H1 (cell line): ENCODE measurements at regions not wholly inside any gene's neighbourhood (a gene's known extent, or its start where the extent isn't known, plus 50 kb on each side); places are given as distances from the start of the nearest gene placed in this dataset.

ENCODE experiments used
- CTCF ChIA-PET: fragments of 300-600 bp; sonication (Branson Sonifier 250); formaldehyde crosslinking; loops from one replicate; lab custom pipeline; 2021; ENCODE audit not compliant: partially characterized antibody; lab: Charles Lee
- POLR2A ChIA-PET: fragments of 300-600 bp; sonication (Branson Sonifier 250); formaldehyde crosslinking; loops from one replicate; lab custom pipeline; 2021; ENCODE audit warnings: inconsistent platforms; ENCODE audit not compliant: partially characterized antibody; lab: Charles Lee
- DNase-seq, 2 experiments: peaks; one replicate each; pipeline versions ENCODE4 v3.0.0 to v3.0.0-alpha.2; 2010 to 2022; ENCODE audit warnings: low spot score in 2 of 2, low read depth in 1 of 2, mixed read lengths in 1 of 2
- FAIRE-seq: peaks from 2 replicates; lab custom pipeline; 2011; peaks lifted over from hg19 to GRCh38; lab: Jason Lieb, UNC
- H2AFZ ChIP-seq: 2 replicates; pipeline ENCODE4 v1.8.1; 2012; ENCODE audit warnings: low read length, inconsistent platforms
- H2AK5ac ChIP-seq: 2 replicates; pipeline ENCODE4 v1.6.1; 2013; ENCODE audit warnings: low read depth, low read length
- H2BK120ac ChIP-seq: replicated peaks from 2 replicates; pipeline ENCODE3; 2013; ENCODE audit warnings: low read depth, low read length, inconsistent platforms
- H2BK12ac ChIP-seq: 2 replicates; pipeline ENCODE4 v1.6.1; 2013; ENCODE audit warnings: low read depth, low read length
- H2BK15ac ChIP-seq: 2 replicates; pipeline ENCODE4 v1.6.1; 2013; ENCODE audit warnings: low read length
- H2BK20ac ChIP-seq: 2 replicates; pipeline ENCODE4 v1.6.1; 2013; ENCODE audit warnings: low read length
- H2BK5ac ChIP-seq: 2 replicates; pipeline ENCODE4 v1.6.1; 2013; ENCODE audit warnings: low read depth, low read length
- H3K14ac ChIP-seq: 2 replicates; pipeline ENCODE4 v1.6.1; 2013; ENCODE audit warnings: inconsistent platforms; ENCODE audit not compliant: insufficient read length
- H3K18ac ChIP-seq: 2 replicates; pipeline ENCODE4 v1.6.1; 2013; ENCODE audit warnings: low read length; ENCODE audit errors: extremely low read depth
- H3K23ac ChIP-seq: 2 replicates; pipeline ENCODE4 v1.6.1; 2013; ENCODE audit warnings: inconsistent platforms; ENCODE audit not compliant: insufficient read length
- H3K23me2 ChIP-seq: 2 replicates; pipeline ENCODE4 v1.6.1; 2013; ENCODE audit warnings: low read depth, low read length
- H3K27ac ChIP-seq: 2 replicates; pipeline ENCODE4 v1.6.1; 2011; ENCODE audit warnings: low read depth, low read length, inconsistent platforms
- H3K27me3 ChIP-seq, 4 experiments: replicated peaks in 1 of 4; 1 replicate in 1 of 4; 2 replicates in 3 of 4; pipeline versions ENCODE4 v1.6.1 to v1.8.1; 2011 to 2013; ENCODE audit warnings: low read length in 3 of 4, mild to moderate bottlenecking in 3 of 4, inconsistent platforms in 2 of 4, mixed read lengths in 2 of 4, moderate library complexity in 1 of 4; ENCODE audit not compliant: control insufficient read depth in 3 of 4, insufficient read depth in 3 of 4; ENCODE audit errors: extremely low read depth in 1 of 4
- H3K36me3 ChIP-seq, 4 experiments: 2 replicates each; pipeline versions ENCODE4 v1.6.1 to v1.8.1; 2011 to 2013; ENCODE audit warnings: mild to moderate bottlenecking in 4 of 4, low read length in 3 of 4, moderate library complexity in 2 of 4, control low read depth in 1 of 4, inconsistent platforms in 1 of 4; ENCODE audit not compliant: insufficient read depth in 4 of 4, control insufficient read depth in 2 of 4
- H3K4ac ChIP-seq: replicated peaks from 2 replicates; pipeline ENCODE3; 2013; ENCODE audit warnings: low read length, low read depth, mixed read lengths, inconsistent platforms; ENCODE audit not compliant: insufficient read length
- H3K4me1 ChIP-seq, 4 experiments: replicated peaks in 1 of 4; 1 replicate in 1 of 4; 2 replicates in 3 of 4; pipeline versions ENCODE4 v1.6.1 to v1.8.1; 2011 to 2013; ENCODE audit warnings: low read length in 3 of 4, inconsistent platforms in 2 of 4, mixed read lengths in 1 of 4; ENCODE audit not compliant: insufficient read depth in 4 of 4, control insufficient read depth in 3 of 4
- H3K4me2 ChIP-seq, 2 experiments: 2 replicates each; pipeline versions ENCODE4 v1.6.1 to v1.8.1; 2011 to 2013; ENCODE audit warnings: low read depth in 2 of 2, low read length in 2 of 2, control low read depth in 1 of 2, inconsistent platforms in 1 of 2, mild to moderate bottlenecking in 1 of 2; ENCODE audit not compliant: insufficient read depth in 1 of 2
- H3K4me3 ChIP-seq, 4 experiments: fragments of 200-600, 300-600 bp in 1 of 4; sonication (generic), shearing (Covaris generic), sonication (Bioruptor Twin) in 1 of 4; 2 replicates each; pipeline versions ENCODE4 v1.5.1 to v1.8.1; 2011 to 2016; ENCODE audit warnings: low read length in 4 of 4, low read depth in 3 of 4, control low read depth in 2 of 4, inconsistent platforms in 2 of 4, mild to moderate bottlenecking in 2 of 4, mixed read lengths in 1 of 4, moderate library complexity in 1 of 4; ENCODE audit not compliant: insufficient read depth in 2 of 4; ENCODE audit errors: extremely low read depth in 1 of 4
- H3K56ac ChIP-seq: replicated peaks from 2 replicates; pipeline ENCODE3; 2013; ENCODE audit warnings: low read depth, mild to moderate bottlenecking, mixed read lengths, low read length, inconsistent platforms; ENCODE audit not compliant: insufficient read length
- H3K79me1 ChIP-seq: 2 replicates; pipeline ENCODE4 v1.6.1; 2013; ENCODE audit warnings: low read depth, low read length, control low read depth
- H3K79me2 ChIP-seq, 2 experiments: 2 replicates each; pipeline versions ENCODE4 v1.6.1 to v1.8.1; 2012 to 2013; ENCODE audit warnings: low read length in 2 of 2, mild to moderate bottlenecking in 2 of 2, inconsistent platforms in 1 of 2; ENCODE audit not compliant: insufficient read depth in 2 of 2, control insufficient read depth in 1 of 2
- H3K9ac ChIP-seq, 4 experiments: replicated peaks in 1 of 4; 1 replicate in 1 of 4; 2 replicates in 3 of 4; pipeline versions ENCODE4 v1.6.1 to v1.8.1; 2011 to 2013; ENCODE audit warnings: low read depth in 3 of 4, low read length in 3 of 4, control low read depth in 2 of 4, mild to moderate bottlenecking in 2 of 4, moderate library complexity in 2 of 4, inconsistent platforms in 1 of 4; ENCODE audit errors: extremely low read depth in 1 of 4
- H3K9me3 ChIP-seq, 2 experiments: 2 replicates each; pipeline versions ENCODE4 v1.6.1 to v1.8.1; 2012 to 2013; ENCODE audit warnings: mild to moderate bottlenecking in 2 of 2, moderate library complexity in 2 of 2, control low read depth in 1 of 2, inconsistent platforms in 1 of 2, low read depth in 1 of 2, low read length in 1 of 2, mixed read lengths in 1 of 2; ENCODE audit not compliant: insufficient read depth in 2 of 2
- H4K20me1 ChIP-seq, 2 experiments: replicated peaks in 1 of 2; 2 replicates each; pipeline versions ENCODE3 to v1.8.1; 2011 to 2013; ENCODE audit warnings: inconsistent platforms in 2 of 2, low read length in 2 of 2, mild to moderate bottlenecking in 1 of 2; ENCODE audit not compliant: insufficient read depth in 2 of 2, control insufficient read depth in 1 of 2
- H4K5ac ChIP-seq: 2 replicates; pipeline ENCODE4 v1.6.1; 2013; ENCODE audit warnings: low read length, low read depth, mixed read lengths, inconsistent platforms; ENCODE audit not compliant: insufficient read length
- H4K8ac ChIP-seq: 2 replicates; pipeline ENCODE4 v1.8.0; 2013; ENCODE audit warnings: mild to moderate bottlenecking, moderate library complexity, low read length, inconsistent platforms; ENCODE audit not compliant: insufficient read depth; ENCODE audit errors: extremely low read depth
- H4K91ac ChIP-seq: replicated peaks from 2 replicates; pipeline ENCODE3; 2013; ENCODE audit warnings: low read length, mixed read lengths, inconsistent platforms; ENCODE audit not compliant: insufficient read length
- ATF2 ChIP-seq: IDR thresholded peaks from 2 replicates; pipeline ENCODE4 v1.6.1; 2012; ENCODE audit warnings: low read length, inconsistent platforms
- BCL11A ChIP-seq, 2 experiments: IDR thresholded peaks; one replicate each; pipeline ENCODE4 v1.6.1; 2011; ENCODE audit warnings: low read depth in 2 of 2, low read length in 2 of 2, mild to moderate bottlenecking in 2 of 2
- CEBPB ChIP-seq: IDR thresholded peaks from 2 replicates; pipeline ENCODE4 v1.6.1; 2012; ENCODE audit warnings: low read depth, low read length
- CHD2 ChIP-seq: IDR thresholded peaks from 2 replicates; pipeline ENCODE4 v1.6.1; 2012; ENCODE audit warnings: low read length, improper control_type of control experiment
- EZH2 ChIP-seq: fragments of 200-600 bp; sonication (generic); IDR thresholded peaks from 2 replicates; pipeline ENCODE4 v1.7.1; 2012; ENCODE audit warnings: low read depth, mild to moderate bottlenecking, moderate library complexity, low read length, inconsistent platforms; ENCODE audit not compliant: severe bottlenecking
- GABPA ChIP-seq: IDR thresholded peaks from 2 replicates; pipeline ENCODE4 v1.6.1; 2011; ENCODE audit warnings: mild to moderate bottlenecking, low read length, moderate library complexity, borderline replicate concordance; ENCODE audit not compliant: insufficient read depth
- GTF2F1 ChIP-seq: IDR thresholded peaks from 2 replicates; pipeline ENCODE4 v1.6.1; 2012; ENCODE audit warnings: low read depth, low read length, improper control_type of control experiment, borderline replicate concordance
- KDM4A ChIP-seq: IDR thresholded peaks from one replicate; pipeline ENCODE4 v1.7.1; 2012; ENCODE audit warnings: low read depth, mild to moderate bottlenecking, moderate library complexity, low read length, inconsistent platforms; ENCODE audit not compliant: severe bottlenecking
- POLR2A ChIP-seq, 2 experiments: IDR thresholded peaks; 1 replicate in 1 of 2; 2 replicates in 1 of 2; pipeline ENCODE4 v1.6.1; 2011; ENCODE audit warnings: low read depth in 2 of 2, low read length in 2 of 2, mild to moderate bottlenecking in 2 of 2; ENCODE audit errors: control extremely low read depth in 1 of 2
- POLR2AphosphoS5 ChIP-seq: IDR thresholded peaks from 2 replicates; pipeline ENCODE4 v1.6.1; 2011; ENCODE audit warnings: low read depth, low read length
- RAD21 ChIP-seq, 2 experiments: IDR thresholded peaks in 1 of 2; conservative IDR thresholded peaks in 1 of 2; 2 replicates each; pipeline ENCODE4 v1.6.1; 2011; ENCODE audit warnings: low read depth in 2 of 2, low read length in 2 of 2, improper control_type of control experiment in 1 of 2, inconsistent platforms in 1 of 2, mild to moderate bottlenecking in 1 of 2, moderate library complexity in 1 of 2
- RBBP5 ChIP-seq: IDR thresholded peaks from 2 replicates; pipeline ENCODE4 v1.7.1; 2012; ENCODE audit warnings: low read depth, mild to moderate bottlenecking, inconsistent platforms, low read length, moderate library complexity, borderline replicate concordance
- SP2 ChIP-seq: IDR thresholded peaks from 2 replicates; pipeline ENCODE4 v1.6.1; 2012; ENCODE audit warnings: mild to moderate bottlenecking, low read length, inconsistent platforms
- SUZ12 ChIP-seq: fragments of 200-600 bp; sonication (generic); IDR thresholded peaks from 2 replicates; pipeline ENCODE4 v1.6.1; 2012; ENCODE audit warnings: mild to moderate bottlenecking, inconsistent platforms, low read length, moderate library complexity, mixed read lengths
- WGBS, 2 experiments: shearing (Covaris generic) in 1 of 2; methylation state at CpG; one replicate each; pipeline versions ENCODE4 v1.1.6 to v1.1.7; 2013 to 2015; ENCODE audit warnings: low lambda C conversion rate in 2 of 2, mixed read lengths in 2 of 2, inconsistent platforms in 1 of 2, low coverage in 1 of 2, missing lambda C conversion rate in 1 of 2; ENCODE audit not compliant: insufficient replicate concordance in 2 of 2, insufficient coverage in 1 of 2, insufficient read length in 1 of 2; ENCODE audit errors: extremely low coverage in 1 of 2, missing lambda C conversion rate in 1 of 2; 5-methylcytosine and 5-hydroxymethylcytosine counted together

- Histone ChIP-seq H3K27me3 (peaks cover 0 to 4% (median 0%) of the 10 kb centered on the region in 4 experiments; a peak in 2 of 7 replicates), H4K20me1 (no peaks in the 10 kb centered on the region), H2BK20ac (no peak overlapping the region), H3K36me3 (no peaks in the 10 kb centered on the region), H3K4me3 (no peak overlapping the region), H2AFZ (no peak overlapping the region), H3K23me2 (no peaks in the 10 kb centered on the region; the same call in 1 of the 2 replicates), H2AK5ac (no peak overlapping the region), H2BK120ac (no peak overlapping the region), H3K23ac (no peak overlapping the region), H3K27ac (no peak overlapping the region), H3K14ac (no peak overlapping the region), H3K18ac (no peak overlapping the region), H3K4me1 (peaks cover 0 to 8% (median 2%) of the 10 kb centered on the region in 4 experiments; a peak in 3 of 7 replicates), H3K56ac (no peak overlapping the region), H3K4me2 (no peak overlapping the region), H2BK12ac (no peak overlapping the region), H3K79me1 (no peaks in the 10 kb centered on the region), H3K9ac (no peak overlapping the region), H3K79me2 (no peaks in the 10 kb centered on the region), H3K9me3 (no peaks in the 10 kb centered on the region), H2BK5ac (no peak overlapping the region), H3K4ac (no peak overlapping the region), H4K5ac (no peak overlapping the region), H4K91ac (no peak overlapping the region), H4K8ac (no peak overlapping the region), H2BK15ac (no peak overlapping the region)
- no peak for FAIRE-seq
- ChIA-PET POLR2A (no interaction called here), CTCF (interaction anchor here (2.0 kb wide), 1 partner anchor 194 kb away, joined by 4 read pairs; no protein-coding TSS in a partner anchor)
- DNase-seq: no peak
- WGBS, 2 experiments: 89% methylated on average over 13 of the region's 13 CpGs; no CpG with 5 or more reads in 1 of the 2 experiments
- TF ChIP-seq SUZ12: no peak
- no peak for TF ChIP-seq SP2
- no peak for TF ChIP-seq POLR2AphosphoS5
- TF ChIP-seq RAD21 (IDR thresholded peaks at IDR 0.05 in 1 of 2, conservative IDR thresholded peaks at IDR 0.05 in 1 of 2; ENCODE audit: low read depth in 2 of 2, low read length in 2 of 2): no peak
- TF ChIP-seq RBBP5: no peak
- TF ChIP-seq CEBPB: no peak
- TF ChIP-seq GABPA: no peak
- no peak for TF ChIP-seq BCL11A (IDR thresholded peaks at IDR 0.05; ENCODE audit: low read depth in 2 of 2, low read length in 2 of 2)
- TF ChIP-seq ATF2: no peak
- TF ChIP-seq POLR2A (IDR thresholded peaks at IDR 0.05; ENCODE audit: control extremely low read depth in 1 of 2, low read depth in 2 of 2, low read length in 2 of 2): no peak
- TF ChIP-seq GTF2F1: no peak
- no peak for TF ChIP-seq KDM4A
- no peak for TF ChIP-seq CHD2
- TF ChIP-seq EZH2: no peak
Observed at GRCh38 chr1:234899730-234900072, 228.9 kb downstream of the TOMM20 start.
